ENCODE measurements at regions not wholly inside any gene's neighbourhood (a gene's known extent, or its start where the extent isn't known, plus 50 kb on each side); places are given as distances from the start of the nearest gene placed in this dataset.
A peak's percentile ranks its signal among the peaks of the same experiment; 100 is the strongest.
"Not testable (repeated sequence)": the region's sequence is repeated elsewhere in the genome, so short reads cannot be mapped to it uniquely, and the experiment has no call there.

DNA sequence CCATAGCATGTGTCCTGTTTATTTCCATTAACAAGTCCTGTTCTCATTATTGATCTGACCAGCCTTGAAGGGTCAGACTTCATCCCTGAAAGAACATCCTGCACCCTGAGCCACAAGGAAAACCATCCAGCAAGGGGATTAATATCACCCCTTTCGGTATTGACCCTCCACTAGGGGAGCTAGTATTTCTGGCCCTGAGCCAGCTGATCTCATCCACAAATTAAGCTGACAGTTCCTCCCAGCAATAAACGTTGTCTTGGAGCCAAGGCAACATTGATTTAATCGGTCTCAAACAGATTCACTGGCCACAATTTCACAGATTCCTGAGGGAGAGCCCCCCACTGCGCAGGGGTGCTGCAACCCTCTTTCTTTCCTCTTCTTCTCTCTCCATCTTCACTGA, 353.1 kb upstream of the FANCL start:
- Histone ChIP-seq H3K36me3 (ENCODE audit: insufficient read depth, insufficient read length, low read length) (no peaks in the 10 kb centered on the region), H3K27me3 (ENCODE audit: insufficient read depth, insufficient read length) (no peaks in the 10 kb centered on the region), H3K4me1 (ENCODE audit: insufficient read depth, insufficient read length) (no peaks in the 10 kb centered on the region), H3K9ac (ENCODE audit: insufficient read length, low read depth) (no peak overlapping the region), H3K9me3 (ENCODE audit: insufficient read depth, low read length) (no peaks in the 10 kb centered on the region), H3K4me3 (ENCODE audit: insufficient read length, low read depth) (no peak overlapping the region)
- DNase-seq (ENCODE audit: low read depth, low spot score): peak; percentile 20
- TF ChIP-seq SUZ12 (IDR thresholded peaks at IDR 0.05; ENCODE audit: extremely low read depth, insufficient read depth, insufficient read length) (no peak), YY1 (IDR thresholded peaks at IDR 0.05; ENCODE audit: insufficient read depth, insufficient read length) (no peak), ZNF274 (IDR thresholded peaks at IDR 0.05; ENCODE audit: low read depth, low read length) (no peak)

DNA sequence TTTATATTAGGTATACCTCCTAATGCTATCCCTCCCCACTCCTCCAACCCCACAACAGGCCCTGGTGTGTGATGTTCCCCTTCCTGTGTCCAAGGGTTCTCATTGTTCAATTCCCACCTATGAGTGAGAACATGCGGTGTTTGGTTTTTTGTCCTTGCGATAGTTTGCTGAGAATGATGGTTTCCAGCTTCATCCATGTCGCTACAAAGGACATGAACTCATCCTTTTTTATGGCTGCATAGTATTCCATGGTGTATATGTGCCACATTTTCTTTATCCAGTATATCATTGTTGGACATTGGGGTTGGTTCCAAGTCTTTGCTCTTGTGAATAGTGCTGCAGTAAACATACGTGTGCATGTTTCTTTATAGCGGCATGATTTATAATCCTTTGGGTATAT, 345.1 kb upstream of the FANCL start:
- not testable (repeated sequence) for H3K36me3 ChIP-seq (ENCODE audit: insufficient read depth, insufficient read length, low read length); H3K4me1 ChIP-seq (ENCODE audit: insufficient read depth, insufficient read length); H3K4me3 ChIP-seq (ENCODE audit: insufficient read length, low read depth); H3K9ac ChIP-seq (ENCODE audit: insufficient read length, low read depth); DNase-seq (ENCODE audit: low read depth, low spot score); H3K9me3 ChIP-seq (ENCODE audit: insufficient read depth, low read length); H3K27me3 ChIP-seq (ENCODE audit: insufficient read depth, insufficient read length)

DNA sequence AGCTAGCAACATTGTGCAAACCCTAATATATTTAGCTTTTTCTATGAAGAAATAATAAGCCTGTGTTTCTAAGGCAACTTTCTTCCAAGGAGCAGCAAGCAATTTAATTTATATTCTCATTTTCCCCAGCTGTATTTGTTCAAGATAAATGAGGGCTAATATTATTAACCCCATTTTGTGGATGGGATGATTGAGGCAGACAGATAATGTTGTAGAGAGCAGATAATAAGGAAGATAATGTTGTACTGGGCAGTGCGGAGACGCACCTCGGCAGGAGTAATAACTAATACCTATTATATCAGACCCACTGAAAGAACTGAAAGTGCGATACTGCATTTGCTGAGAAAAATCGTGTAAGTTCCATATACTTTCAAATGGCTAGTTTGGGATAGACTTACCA, 344.1 kb upstream of the FANCL start:
- TF ChIP-seq SUZ12 (IDR thresholded peaks at IDR 0.05; ENCODE audit: extremely low read depth, insufficient read depth, insufficient read length): no peak
- TF ChIP-seq YY1 (IDR thresholded peaks at IDR 0.05; ENCODE audit: insufficient read depth, insufficient read length): no peak
- no peak for TF ChIP-seq ZNF274 (IDR thresholded peaks at IDR 0.05; ENCODE audit: low read depth, low read length)
- H3K9me3 ChIP-seq (ENCODE audit: insufficient read depth, low read length): no peaks in the 10 kb centered on the region
- DNase-seq (ENCODE audit: low read depth, low spot score): no peak

DNA sequence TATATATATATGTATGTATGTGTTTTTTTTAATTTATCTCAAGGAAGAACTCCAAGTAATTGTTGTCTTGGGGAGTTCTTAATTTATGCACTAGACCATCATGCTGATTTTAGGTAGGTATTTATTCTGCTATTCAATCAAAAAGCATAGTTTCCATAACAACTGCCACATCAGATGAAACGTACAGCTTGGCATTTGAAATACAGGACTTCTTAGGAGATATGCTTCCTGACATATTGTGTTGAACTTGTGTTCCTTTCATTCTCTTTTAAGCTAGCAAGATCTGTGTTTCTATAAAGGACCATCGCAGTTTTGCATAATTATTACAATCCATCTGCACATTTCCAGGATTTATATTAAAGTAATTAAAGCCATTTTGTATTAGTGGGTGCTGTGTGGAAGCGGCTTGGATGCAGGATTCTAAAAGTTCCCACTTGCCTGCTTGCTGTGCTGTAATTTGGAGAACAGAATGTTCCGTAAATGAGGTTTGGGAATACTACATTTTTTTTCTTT, 343.5 kb upstream of the FANCL start:
- no peak for DNase-seq (ENCODE audit: low read depth, low spot score)
- no peaks in the 10 kb centered on the region for H3K9me3 ChIP-seq (ENCODE audit: insufficient read depth, low read length)
- TF ChIP-seq SUZ12 (IDR thresholded peaks at IDR 0.05; ENCODE audit: extremely low read depth, insufficient read depth, insufficient read length) (no peak), ZNF274 (IDR thresholded peaks at IDR 0.05; ENCODE audit: low read depth, low read length) (no peak), YY1 (IDR thresholded peaks at IDR 0.05; ENCODE audit: insufficient read depth, insufficient read length) (no peak)

More for the DNA sequence above, 344.1 kb upstream of the FANCL start:
- H3K9ac ChIP-seq (ENCODE audit: insufficient read length, low read depth): no peak overlapping the region
- no peaks in the 10 kb centered on the region for H3K4me1 ChIP-seq (ENCODE audit: insufficient read depth, insufficient read length)
- H3K36me3 ChIP-seq (ENCODE audit: insufficient read depth, insufficient read length, low read length): no peaks in the 10 kb centered on the region
- H3K27me3 ChIP-seq (ENCODE audit: insufficient read depth, insufficient read length): no peaks in the 10 kb centered on the region
- H3K4me3 ChIP-seq (ENCODE audit: insufficient read length, low read depth): no peak overlapping the region

DNA sequence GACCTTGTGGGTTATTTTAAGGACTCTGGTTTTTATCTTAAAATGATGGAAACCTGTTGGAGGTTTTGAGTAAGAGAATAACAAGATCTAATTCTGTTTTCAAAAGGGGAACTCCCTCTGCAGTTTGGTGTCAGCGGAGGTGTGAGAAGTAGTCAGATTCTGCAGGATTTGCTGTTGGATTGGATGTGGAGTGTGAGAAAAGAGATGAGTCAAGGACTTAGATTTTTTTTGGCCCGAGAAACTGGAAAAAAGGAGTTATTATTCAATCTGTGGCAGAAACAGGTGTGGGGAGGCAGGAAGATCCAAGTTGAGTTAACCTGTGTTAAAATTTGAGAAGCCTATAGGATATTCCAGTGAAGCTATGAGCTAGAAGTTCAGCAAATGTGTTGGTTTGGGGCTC, 337.2 kb upstream of the FANCL start:
- Histone ChIP-seq H3K9ac (ENCODE audit: insufficient read length, low read depth) (no peak overlapping the region), H3K9me3 (ENCODE audit: insufficient read depth, low read length) (no peaks in the 10 kb centered on the region), H3K4me3 (ENCODE audit: insufficient read length, low read depth) (no peak overlapping the region), H3K4me1 (ENCODE audit: insufficient read depth, insufficient read length) (no peaks in the 10 kb centered on the region), H3K36me3 (ENCODE audit: insufficient read depth, insufficient read length, low read length) (no peaks in the 10 kb centered on the region), H3K27me3 (ENCODE audit: insufficient read depth, insufficient read length) (no peaks in the 10 kb centered on the region)
- TF ChIP-seq YY1 (IDR thresholded peaks at IDR 0.05; ENCODE audit: insufficient read depth, insufficient read length): no peak
- no peak for TF ChIP-seq ZNF274 (IDR thresholded peaks at IDR 0.05; ENCODE audit: low read depth, low read length)
- TF ChIP-seq SUZ12 (IDR thresholded peaks at IDR 0.05; ENCODE audit: extremely low read depth, insufficient read depth, insufficient read length): no peak
- no peak for DNase-seq (ENCODE audit: low read depth, low spot score)

More for the DNA sequence above, 343.5 kb upstream of the FANCL start:
- no peaks in the 10 kb centered on the region for H3K36me3 ChIP-seq (ENCODE audit: insufficient read depth, insufficient read length, low read length)
- H3K4me3 ChIP-seq (ENCODE audit: insufficient read length, low read depth): no peak overlapping the region
- H3K9ac ChIP-seq (ENCODE audit: insufficient read length, low read depth): no peak overlapping the region
- no peaks in the 10 kb centered on the region for H3K27me3 ChIP-seq (ENCODE audit: insufficient read depth, insufficient read length)
- H3K4me1 ChIP-seq (ENCODE audit: insufficient read depth, insufficient read length): no peaks in the 10 kb centered on the region

DNA sequence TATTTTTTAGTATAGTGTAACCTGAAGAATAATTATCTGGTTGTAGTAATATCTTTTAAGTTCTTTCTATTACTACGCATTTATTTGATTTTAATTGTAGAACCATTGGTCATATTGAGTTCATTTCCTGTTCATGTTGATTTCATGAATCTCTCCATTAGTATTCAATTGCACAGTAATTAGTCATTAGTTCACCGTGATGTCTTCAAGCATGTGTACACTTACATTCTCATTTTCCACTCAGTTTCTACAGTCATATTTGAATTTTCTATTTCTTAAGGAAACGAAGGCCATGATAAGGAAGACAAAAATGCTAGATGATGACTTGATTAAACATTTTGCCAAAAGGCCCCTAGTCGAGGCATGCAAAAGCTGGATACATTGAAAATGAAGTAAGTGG, 333.7 kb upstream of the FANCL start:
- no peak overlapping the region for H3K9ac ChIP-seq (ENCODE audit: insufficient read length, low read depth)
- no peak for TF ChIP-seq YY1 (IDR thresholded peaks at IDR 0.05; ENCODE audit: insufficient read depth, insufficient read length)
- no peak for TF ChIP-seq SUZ12 (IDR thresholded peaks at IDR 0.05; ENCODE audit: extremely low read depth, insufficient read depth, insufficient read length)
- no peak for TF ChIP-seq ZNF274 (IDR thresholded peaks at IDR 0.05; ENCODE audit: low read depth, low read length)

DNA sequence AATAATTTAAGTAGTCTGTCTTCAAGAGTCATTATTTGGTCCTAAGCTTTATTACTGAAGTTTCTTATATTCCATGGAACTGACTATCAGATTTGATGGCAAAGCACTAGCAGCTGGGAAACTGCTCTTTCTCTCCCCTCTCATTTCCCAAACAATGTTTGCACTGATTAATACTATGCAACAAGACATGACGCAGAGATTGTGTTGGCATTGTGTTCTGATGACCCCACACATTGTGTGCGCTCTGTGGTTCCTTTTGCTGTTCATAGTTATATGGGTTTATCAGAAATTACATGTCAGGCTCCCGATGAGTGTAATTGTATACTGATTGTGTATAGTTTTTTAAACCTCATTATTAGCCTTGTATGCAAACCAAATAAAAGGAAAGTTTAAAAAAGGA, 331.6 kb upstream of the FANCL start:
- Histone ChIP-seq H3K4me1 (ENCODE audit: insufficient read depth, insufficient read length) (no peaks in the 10 kb centered on the region), H3K9me3 (ENCODE audit: insufficient read depth, low read length) (no peaks in the 10 kb centered on the region), H3K9ac (ENCODE audit: insufficient read length, low read depth) (no peak overlapping the region), H3K36me3 (ENCODE audit: insufficient read depth, insufficient read length, low read length) (no peaks in the 10 kb centered on the region), H3K4me3 (ENCODE audit: insufficient read length, low read depth) (no peak overlapping the region), H3K27me3 (ENCODE audit: insufficient read depth, insufficient read length) (no peaks in the 10 kb centered on the region)
- TF ChIP-seq YY1 (IDR thresholded peaks at IDR 0.05; ENCODE audit: insufficient read depth, insufficient read length) (no peak), SUZ12 (IDR thresholded peaks at IDR 0.05; ENCODE audit: extremely low read depth, insufficient read depth, insufficient read length) (no peak), ZNF274 (IDR thresholded peaks at IDR 0.05; ENCODE audit: low read depth, low read length) (no peak)
- DNase-seq (ENCODE audit: low read depth, low spot score): no peak

More for the DNA sequence above, 333.7 kb upstream of the FANCL start:
- H3K36me3 ChIP-seq (ENCODE audit: insufficient read depth, insufficient read length, low read length): no peaks in the 10 kb centered on the region
- H3K4me1 ChIP-seq (ENCODE audit: insufficient read depth, insufficient read length): no peaks in the 10 kb centered on the region
- no peak for DNase-seq (ENCODE audit: low read depth, low spot score)
- no peak overlapping the region for H3K4me3 ChIP-seq (ENCODE audit: insufficient read length, low read depth)
- no peaks in the 10 kb centered on the region for H3K27me3 ChIP-seq (ENCODE audit: insufficient read depth, insufficient read length)
- H3K9me3 ChIP-seq (ENCODE audit: insufficient read depth, low read length): no peaks in the 10 kb centered on the region
